ENCODE measurements at regions not wholly inside any gene's neighbourhood (a gene's known extent, or its start where the extent isn't known, plus 50 kb on each side); places are given as distances from the start of the nearest gene placed in this dataset.

GRCh38 chr15:70539912-70540530 lies 223.3 kb downstream of the UACA start (continued):
- TF ChIP-seq RFX5 (IDR thresholded peaks at IDR 0.05; ENCODE audit: borderline replicate concordance, low read depth, low read length), result no peak
- TF ChIP-seq HDAC6 (IDR thresholded peaks at IDR 0.05; ENCODE audit: low read depth, low read length), result no peak
- TF ChIP-seq CHD1 (IDR thresholded peaks at IDR 0.05; ENCODE audit: low read depth, low read length), result no peak
- TF ChIP-seq ATF3 (IDR thresholded peaks at IDR 0.05; ENCODE audit: insufficient read depth, low read depth, low read length), result no peak
- TF ChIP-seq SP2 (IDR thresholded peaks at IDR 0.05; ENCODE audit: low read length), result no peak
- TF ChIP-seq GABPA (IDR thresholded peaks at IDR 0.05; ENCODE audit: borderline replicate concordance, insufficient read depth, low read length), result no peak

All from H1 (cell line).